Astrocyte (in vitro differentiated cells and primary cell): ENCODE measurements at regions not wholly inside any gene's neighbourhood (a gene's known extent, or its start where the extent isn't known, plus 50 kb on each side); places are given as distances from the start of the nearest gene placed in this dataset.

Experiments
- DNase-seq: peaks from one replicate; pipeline ENCODE4 v3.0.0-alpha.2; 2010; ENCODE audit warnings: low read depth
- FAIRE-seq: peaks from 2 replicates; lab custom pipeline; 2011; peaks lifted over from hg19 to GRCh38; lab: Jason Lieb, UNC
- H2AFZ ChIP-seq: 2 replicates; pipeline ENCODE4 v1.6.0; 2012; ENCODE audit warnings: low read depth, low read length, inconsistent platforms
- H3K27ac ChIP-seq: 2 replicates; pipeline ENCODE4 v1.5.1; 2011; ENCODE audit warnings: low read depth, low read length, inconsistent platforms
- H3K27me3 ChIP-seq: 2 replicates; pipeline ENCODE4 v1.6.0; 2011; ENCODE audit warnings: low read length, inconsistent platforms; ENCODE audit not compliant: insufficient read depth
- H3K36me3 ChIP-seq: 2 replicates; pipeline ENCODE4 v1.5.1; 2011; ENCODE audit warnings: low read length, inconsistent platforms; ENCODE audit not compliant: insufficient read depth
- H3K4me1 ChIP-seq: 2 replicates; pipeline ENCODE4 v1.5.1; 2011; ENCODE audit warnings: low read length, inconsistent platforms; ENCODE audit not compliant: insufficient read depth
- H3K4me2 ChIP-seq: 2 replicates; pipeline ENCODE4 v1.6.0; 2012; ENCODE audit warnings: low read length, inconsistent platforms
- H3K4me3 ChIP-seq: 2 replicates; pipeline ENCODE4 v1.5.1; 2011; ENCODE audit warnings: low read depth, mild to moderate bottlenecking, low read length, inconsistent platforms; ENCODE audit not compliant: insufficient read depth
- H3K79me2 ChIP-seq: 2 replicates; pipeline ENCODE4 v1.6.0; 2012; ENCODE audit warnings: mild to moderate bottlenecking, low read length, inconsistent platforms; ENCODE audit not compliant: insufficient read depth
- H3K9ac ChIP-seq: 2 replicates; pipeline ENCODE4 v1.6.0; 2012; ENCODE audit warnings: mild to moderate bottlenecking, low read length, inconsistent platforms
- H3K9me3 ChIP-seq: 2 replicates; pipeline ENCODE4 v1.5.1; 2012; ENCODE audit warnings: low read depth, mild to moderate bottlenecking, low read length, inconsistent platforms; ENCODE audit not compliant: insufficient read depth
- H4K20me1 ChIP-seq: 2 replicates; pipeline ENCODE4 v1.6.0; 2012; ENCODE audit warnings: low read length, inconsistent platforms; ENCODE audit not compliant: insufficient read depth
- H3K27ac Mint-ChIP-seq: one replicate; pipeline ENCODE4 v1.8.0; 2021; ENCODE audit warnings: mild to moderate bottlenecking, mixed read lengths; ENCODE audit not compliant: unreplicated experiment
- H3K27me3 Mint-ChIP-seq: one replicate; pipeline ENCODE4 v1.8.0; 2021; ENCODE audit warnings: low read depth, mixed read lengths; ENCODE audit not compliant: unreplicated experiment
- H3K36me3 Mint-ChIP-seq: one replicate; pipeline ENCODE4 v1.8.0; 2021; ENCODE audit warnings: low read depth, mixed read lengths; ENCODE audit not compliant: unreplicated experiment
- H3K4me1 Mint-ChIP-seq: one replicate; pipeline ENCODE4 v1.8.0; 2021; ENCODE audit warnings: low read depth, mixed read lengths; ENCODE audit not compliant: unreplicated experiment
- H3K4me3 Mint-ChIP-seq: one replicate; pipeline ENCODE4 v1.8.0; 2021; ENCODE audit warnings: mild to moderate bottlenecking, moderate library complexity, mixed read lengths; ENCODE audit not compliant: unreplicated experiment
- H3K9me3 Mint-ChIP-seq: one replicate; pipeline ENCODE4 v1.8.0; 2021; ENCODE audit warnings: mild to moderate bottlenecking, mixed read lengths; ENCODE audit not compliant: unreplicated experiment
- EZH2 ChIP-seq: IDR thresholded peaks from 2 replicates; pipeline ENCODE4 v1.6.1; 2012; ENCODE audit warnings: mild to moderate bottlenecking, low read length, inconsistent platforms; ENCODE audit not compliant: insufficient read depth
- TF ChIP-seq, protein P1 (sequence below): IDR thresholded peaks from 2 replicates; pipeline ENCODE4 v1.5.1; 2011; ENCODE audit warnings: low read depth, mild to moderate bottlenecking, inconsistent platforms, low read length, moderate library complexity; ENCODE audit not compliant: insufficient read depth

DNA sequence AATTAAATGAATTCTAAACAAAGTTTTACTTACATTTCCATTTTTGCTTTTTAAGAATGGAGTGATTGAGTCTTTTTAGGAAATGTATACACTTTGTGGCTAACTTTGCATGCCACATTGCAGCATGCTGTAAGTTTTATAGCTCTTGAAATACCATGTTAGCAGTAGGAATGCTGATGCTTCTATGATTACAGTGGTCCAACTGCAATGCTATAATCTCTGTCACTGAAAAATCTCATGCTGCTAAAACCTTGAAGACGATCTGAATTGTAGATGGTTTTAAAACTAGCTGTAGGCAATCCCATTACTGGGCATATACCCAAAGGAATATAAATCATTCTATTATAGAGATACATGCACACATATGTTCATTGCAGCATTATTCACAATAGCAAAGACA lies 127.6 kb downstream of the WIF1 start:
- no peak overlapping the region for H3K4me2 ChIP-seq
- no peaks in the 10 kb centered on the region for H3K4me1 ChIP-seq
- H4K20me1 ChIP-seq = no peaks in the 10 kb centered on the region
- no peaks in the 10 kb centered on the region for H3K9me3 ChIP-seq
- Mint-ChIP-seq H3K27me3 (no peaks in the 10 kb centered on the region), H3K4me1 (peaks cover 21% of the 10 kb centered on the region), H3K36me3 (no peaks in the 10 kb centered on the region), H3K4me3 (no peak overlapping the region), H3K9me3 (peaks cover 5% of the 10 kb centered on the region), H3K27ac (no peak overlapping the region)
- H3K4me3 ChIP-seq = no peak overlapping the region
- H3K9ac ChIP-seq = no peak overlapping the region
- FAIRE-seq (no peak), DNase-seq (no peak)
- H3K79me2 ChIP-seq = no peaks in the 10 kb centered on the region
- H2AFZ ChIP-seq = no peak overlapping the region
- TF ChIP-seq, protein P1, sequence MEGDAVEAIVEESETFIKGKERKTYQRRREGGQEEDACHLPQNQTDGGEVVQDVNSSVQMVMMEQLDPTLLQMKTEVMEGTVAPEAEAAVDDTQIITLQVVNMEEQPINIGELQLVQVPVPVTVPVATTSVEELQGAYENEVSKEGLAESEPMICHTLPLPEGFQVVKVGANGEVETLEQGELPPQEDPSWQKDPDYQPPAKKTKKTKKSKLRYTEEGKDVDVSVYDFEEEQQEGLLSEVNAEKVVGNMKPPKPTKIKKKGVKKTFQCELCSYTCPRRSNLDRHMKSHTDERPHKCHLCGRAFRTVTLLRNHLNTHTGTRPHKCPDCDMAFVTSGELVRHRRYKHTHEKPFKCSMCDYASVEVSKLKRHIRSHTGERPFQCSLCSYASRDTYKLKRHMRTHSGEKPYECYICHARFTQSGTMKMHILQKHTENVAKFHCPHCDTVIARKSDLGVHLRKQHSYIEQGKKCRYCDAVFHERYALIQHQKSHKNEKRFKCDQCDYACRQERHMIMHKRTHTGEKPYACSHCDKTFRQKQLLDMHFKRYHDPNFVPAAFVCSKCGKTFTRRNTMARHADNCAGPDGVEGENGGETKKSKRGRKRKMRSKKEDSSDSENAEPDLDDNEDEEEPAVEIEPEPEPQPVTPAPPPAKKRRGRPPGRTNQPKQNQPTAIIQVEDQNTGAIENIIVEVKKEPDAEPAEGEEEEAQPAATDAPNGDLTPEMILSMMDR = no peak
- TF ChIP-seq EZH2 = no peak
- H3K36me3 ChIP-seq = no peaks in the 10 kb centered on the region
- peaks cover 8% of the 10 kb centered on the region for H3K27me3 ChIP-seq
- H3K27ac ChIP-seq = no peak overlapping the region

DNA sequence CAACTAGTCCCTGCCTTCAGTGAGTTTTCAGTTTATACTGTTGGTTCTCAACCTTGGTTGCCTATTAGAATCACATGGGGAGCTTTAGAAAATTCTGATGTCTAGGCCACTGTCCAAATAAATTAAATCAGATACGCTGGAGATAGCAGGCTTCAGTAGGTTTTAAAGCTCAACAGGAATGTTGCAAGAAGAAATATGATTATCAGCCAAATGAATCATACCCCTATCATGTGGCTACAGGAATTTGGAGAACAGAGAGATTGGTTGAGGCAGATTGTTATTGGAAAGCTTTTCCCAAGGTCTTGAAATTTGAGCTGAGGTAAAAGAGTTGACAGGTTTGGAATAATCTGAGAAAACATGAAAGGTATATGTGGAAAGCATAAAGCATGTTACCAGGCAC lies 125.3 kb downstream of the WIF1 start:
- Histone ChIP-seq H3K4me2 (no peak overlapping the region), H3K4me3 (no peak overlapping the region), H3K36me3 (no peaks in the 10 kb centered on the region), H2AFZ (no peak overlapping the region), H3K4me1 (no peaks in the 10 kb centered on the region), H3K9me3 (no peaks in the 10 kb centered on the region), H3K79me2 (no peaks in the 10 kb centered on the region), H4K20me1 (no peaks in the 10 kb centered on the region), H3K9ac (no peak overlapping the region), H3K27ac (no peak overlapping the region), H3K27me3 (peaks cover 8% of the 10 kb centered on the region)
- Mint-ChIP-seq H3K4me3 (no peak overlapping the region), H3K27me3 (no peaks in the 10 kb centered on the region), H3K36me3 (no peaks in the 10 kb centered on the region), H3K9me3 (peaks cover 3% of the 10 kb centered on the region), H3K4me1 (peaks cover 24% of the 10 kb centered on the region), H3K27ac (no peak overlapping the region)
- no peak for DNase-seq
- no peak for FAIRE-seq
- TF ChIP-seq, protein P1 = no peak
- TF ChIP-seq EZH2 = no peak

DNA sequence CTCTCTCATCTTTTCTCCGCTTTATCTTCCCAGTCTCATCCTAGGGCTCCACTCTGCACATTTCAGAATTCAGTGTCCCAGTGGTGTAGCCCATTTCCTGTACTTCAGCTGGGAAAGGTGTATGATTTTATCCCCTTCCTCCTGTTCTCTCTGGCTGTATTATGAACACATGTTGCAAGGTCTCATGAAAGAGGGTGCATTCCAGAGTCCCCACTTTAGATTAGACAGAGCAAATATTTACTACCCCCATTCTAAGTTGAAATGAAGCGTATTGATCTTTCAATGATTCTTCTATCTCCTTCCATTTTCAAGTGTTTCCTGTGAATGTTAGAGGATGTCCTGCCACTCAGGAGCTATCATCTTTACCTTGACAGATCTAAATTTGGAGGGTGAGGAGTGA lies 123.2 kb downstream of the WIF1 start:
- Mint-ChIP-seq H3K9me3 (peaks cover 5% of the 10 kb centered on the region), H3K27ac (no peak overlapping the region), H3K4me1 (peaks cover 9% of the 10 kb centered on the region), H3K4me3 (no peak overlapping the region), H3K36me3 (no peaks in the 10 kb centered on the region), H3K27me3 (peaks cover 3% of the 10 kb centered on the region)
- H3K4me2 ChIP-seq = no peak overlapping the region
- H3K9ac ChIP-seq = no peak overlapping the region
- H3K9me3 ChIP-seq = no peaks in the 10 kb centered on the region
- H3K36me3 ChIP-seq = no peaks in the 10 kb centered on the region
- no peak overlapping the region for H3K4me3 ChIP-seq
- H3K4me1 ChIP-seq = no peaks in the 10 kb centered on the region
- H3K27me3 ChIP-seq = peaks cover 11% of the 10 kb centered on the region
- no peaks in the 10 kb centered on the region for H4K20me1 ChIP-seq
- no peak for DNase-seq
- H3K79me2 ChIP-seq = no peaks in the 10 kb centered on the region
- TF ChIP-seq EZH2 = no peak
- TF ChIP-seq, protein P1 = no peak
- H2AFZ ChIP-seq = no peak overlapping the region
- no peak overlapping the region for H3K27ac ChIP-seq
- no peak for FAIRE-seq
